Kidney epithelial cell (primary cell): ENCODE measurements at regions not wholly inside any gene's neighbourhood (a gene's known extent, or its start where the extent isn't known, plus 50 kb on each side); places are given as distances from the start of the nearest gene placed in this dataset.

ENCODE experiments used
- DNase-seq: peaks from one replicate; pipeline ENCODE4 v3.0.0-alpha.2; 2010; ENCODE audit warnings: low read depth
- H3K27me3 ChIP-seq: 2 replicates; pipeline ENCODE4 v1.6.0; 2011; ENCODE audit warnings: low read length; ENCODE audit not compliant: control insufficient read depth, insufficient read depth
- H3K36me3 ChIP-seq: 2 replicates; pipeline ENCODE4 v1.5.1; 2011; ENCODE audit warnings: low read length; ENCODE audit not compliant: control insufficient read depth, insufficient read depth
- H3K4me3 ChIP-seq: 2 replicates; pipeline ENCODE4 v1.5.1; 2011; ENCODE audit warnings: low read depth, mild to moderate bottlenecking, control low read depth, low read length
- TF ChIP-seq, protein P1 (sequence below): IDR thresholded peaks from 2 replicates; pipeline ENCODE4 v1.5.1; 2011; ENCODE audit warnings: mild to moderate bottlenecking, moderate library complexity, low read length, control low read depth, inconsistent platforms; ENCODE audit not compliant: insufficient read depth, poor library complexity, severe bottlenecking

DNA sequence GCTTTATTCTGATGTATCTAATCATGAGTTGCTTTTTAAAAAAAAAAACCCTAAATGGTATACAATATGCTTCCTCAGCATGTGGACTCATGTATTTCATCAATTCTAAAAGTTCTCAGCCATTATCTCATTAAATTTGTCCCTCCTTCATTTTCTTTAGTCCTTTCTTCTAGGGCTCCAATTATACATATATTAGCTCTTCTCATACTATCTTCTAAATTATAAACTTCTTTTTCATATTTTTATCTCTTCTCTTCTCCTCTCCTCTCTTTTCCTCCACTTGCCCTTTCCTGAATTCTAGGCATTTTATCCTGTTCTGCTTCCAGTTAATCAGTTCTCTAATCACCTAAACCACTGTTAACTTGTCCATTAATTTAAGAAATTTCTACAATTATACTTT is 55.0 kb upstream of the IL33 start:
- DNase-seq, result no peak
- H3K4me3 ChIP-seq, result no peak overlapping the region
- no peaks in the 10 kb centered on the region for H3K27me3 ChIP-seq
- TF ChIP-seq, protein P1, sequence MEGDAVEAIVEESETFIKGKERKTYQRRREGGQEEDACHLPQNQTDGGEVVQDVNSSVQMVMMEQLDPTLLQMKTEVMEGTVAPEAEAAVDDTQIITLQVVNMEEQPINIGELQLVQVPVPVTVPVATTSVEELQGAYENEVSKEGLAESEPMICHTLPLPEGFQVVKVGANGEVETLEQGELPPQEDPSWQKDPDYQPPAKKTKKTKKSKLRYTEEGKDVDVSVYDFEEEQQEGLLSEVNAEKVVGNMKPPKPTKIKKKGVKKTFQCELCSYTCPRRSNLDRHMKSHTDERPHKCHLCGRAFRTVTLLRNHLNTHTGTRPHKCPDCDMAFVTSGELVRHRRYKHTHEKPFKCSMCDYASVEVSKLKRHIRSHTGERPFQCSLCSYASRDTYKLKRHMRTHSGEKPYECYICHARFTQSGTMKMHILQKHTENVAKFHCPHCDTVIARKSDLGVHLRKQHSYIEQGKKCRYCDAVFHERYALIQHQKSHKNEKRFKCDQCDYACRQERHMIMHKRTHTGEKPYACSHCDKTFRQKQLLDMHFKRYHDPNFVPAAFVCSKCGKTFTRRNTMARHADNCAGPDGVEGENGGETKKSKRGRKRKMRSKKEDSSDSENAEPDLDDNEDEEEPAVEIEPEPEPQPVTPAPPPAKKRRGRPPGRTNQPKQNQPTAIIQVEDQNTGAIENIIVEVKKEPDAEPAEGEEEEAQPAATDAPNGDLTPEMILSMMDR, result no peak
- no peaks in the 10 kb centered on the region for H3K36me3 ChIP-seq

GRCh38 chr9:6153425-6153824 is 62.2 kb upstream of the IL33 start:
- H3K4me3 ChIP-seq, result no peak overlapping the region
- H3K27me3 ChIP-seq, result no peaks in the 10 kb centered on the region
- DNase-seq, result peak; percentile 9
- TF ChIP-seq, protein P1, result no peak
- H3K36me3 ChIP-seq, result no peaks in the 10 kb centered on the region

GRCh38 chr9:6152788-6153187 is 62.8 kb upstream of the IL33 start:
- DNase-seq, result no peak
- H3K36me3 ChIP-seq, result no peaks in the 10 kb centered on the region
- no peak overlapping the region for H3K4me3 ChIP-seq
- H3K27me3 ChIP-seq, result no peaks in the 10 kb centered on the region
- TF ChIP-seq, protein P1, result no peak

DNA sequence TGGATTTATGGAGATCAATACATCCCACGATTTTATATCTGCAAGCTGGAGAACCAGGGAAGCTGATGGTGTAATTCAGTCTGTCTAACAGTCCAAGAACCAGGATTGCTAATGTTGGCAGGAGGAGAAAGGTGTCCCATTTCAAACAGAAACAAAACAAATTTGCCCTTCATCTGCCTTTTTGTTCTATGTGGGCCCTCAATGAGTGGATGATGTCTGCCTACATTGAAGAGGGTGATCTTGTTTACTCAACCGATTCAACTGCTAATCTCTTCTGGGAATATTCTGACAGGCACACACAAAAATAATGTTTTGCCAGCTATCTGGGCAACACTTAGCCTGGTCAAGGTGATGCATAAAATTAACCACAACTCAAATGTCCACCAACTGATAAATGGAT is 65.1 kb upstream of the IL33 start:
- Histone ChIP-seq H3K4me3 (no peak overlapping the region), H3K27me3 (no peaks in the 10 kb centered on the region), H3K36me3 (no peaks in the 10 kb centered on the region)
- TF ChIP-seq, protein P1, result no peak
- DNase-seq, result no peak

DNA sequence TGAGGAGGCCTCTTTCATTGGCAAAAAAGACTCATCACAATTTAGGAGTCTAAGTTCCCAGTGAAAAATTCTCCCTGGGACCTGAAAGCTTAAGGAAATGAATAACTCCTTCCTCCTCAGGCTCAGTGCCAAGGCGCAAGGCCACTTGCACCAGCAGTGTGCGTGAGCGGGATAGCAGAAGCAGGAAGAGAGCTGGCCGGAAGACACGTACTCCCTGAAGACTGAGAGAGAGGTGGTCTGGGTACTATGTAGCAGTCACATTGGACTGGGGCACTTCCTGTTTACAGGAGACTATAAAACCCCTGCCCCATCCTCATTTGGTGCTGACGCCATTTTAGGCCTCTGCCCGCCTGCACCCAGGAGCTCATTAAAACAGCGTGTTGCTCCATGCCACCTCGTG is 66.3 kb upstream of the IL33 start:
- H3K36me3 ChIP-seq, result no peaks in the 10 kb centered on the region
- no peak overlapping the region for H3K4me3 ChIP-seq
- TF ChIP-seq, protein P1, result no peak
- H3K27me3 ChIP-seq, result no peaks in the 10 kb centered on the region
- no peak for DNase-seq

GRCh38 chr9:6147846-6148245 is 67.8 kb upstream of the IL33 start:
- Histone ChIP-seq H3K4me3 (no peak overlapping the region), H3K36me3 (no peaks in the 10 kb centered on the region), H3K27me3 (no peaks in the 10 kb centered on the region)
- TF ChIP-seq, protein P1, result no peak
- DNase-seq, result no peak
